ENCODE measurements at regions not wholly inside any gene's neighbourhood (a gene's known extent, or its start where the extent isn't known, plus 50 kb on each side); places are given as distances from the start of the nearest gene placed in this dataset.

- TF ChIP-seq CTCF (IDR thresholded peaks at IDR 0.05; ENCODE audit: low read depth, low read length, poor library complexity, severe bottlenecking) (no peak), EZH2phosphoT487 (IDR thresholded peaks at IDR 0.05; ENCODE audit: borderline replicate concordance, low read length) (no peak)
Measured at GRCh38 chr6:145309842-145310535, 425.3 kb downstream of the EPM2A start.
